Dedifferentiated amniotic fluid mesenchymal stem cell (primary cell): ENCODE measurements at regions not wholly inside any gene's neighbourhood (a gene's known extent, or its start where the extent isn't known, plus 50 kb on each side); places are given as distances from the start of the nearest gene placed in this dataset.

Experiments
- DNase-seq: peaks from one replicate; pipeline ENCODE4 v3.0.0-alpha.2; 2016; ENCODE audit errors: extremely low spot score

DNA sequence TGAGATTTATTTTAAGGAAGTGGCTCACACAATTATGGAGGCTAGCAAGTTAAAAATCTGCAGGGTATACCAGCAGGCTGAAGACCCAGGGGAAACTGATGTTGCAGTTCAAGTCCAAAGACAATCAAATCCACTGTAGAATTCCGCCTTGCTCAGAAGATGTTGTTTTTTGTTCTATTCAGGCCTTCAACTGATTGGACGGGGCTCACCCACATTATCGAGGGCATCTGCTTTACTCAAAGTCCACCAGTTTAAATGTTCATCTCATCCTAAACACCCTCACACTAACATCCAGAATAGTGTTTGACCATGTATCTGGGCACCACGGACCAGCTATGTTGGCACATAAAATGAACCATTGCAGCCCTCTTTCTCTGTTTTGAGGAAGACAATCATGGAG lies 211.2 kb upstream of the GPR26 start:
- DNase-seq: no peak

DNA sequence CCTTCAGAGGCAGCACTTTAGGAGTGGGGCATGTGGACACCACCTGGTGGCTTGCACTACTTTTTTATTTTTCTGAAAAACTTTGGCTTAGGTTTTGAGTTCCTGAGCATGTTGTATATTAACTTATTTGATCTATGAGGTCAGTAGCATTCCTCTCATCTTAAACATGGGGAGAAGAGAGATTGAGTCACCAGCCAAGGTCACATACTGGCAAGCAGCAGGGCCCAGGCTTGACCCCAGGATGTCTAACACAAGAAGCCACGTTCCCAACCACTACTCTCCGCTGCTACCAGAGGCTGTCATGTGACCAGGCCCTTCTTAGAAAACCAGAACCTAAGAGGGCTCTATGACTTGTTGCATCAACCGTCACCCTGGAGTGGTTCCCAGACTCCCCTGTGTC lies 210.3 kb upstream of the GPR26 start:
- no peak for DNase-seq

DNA sequence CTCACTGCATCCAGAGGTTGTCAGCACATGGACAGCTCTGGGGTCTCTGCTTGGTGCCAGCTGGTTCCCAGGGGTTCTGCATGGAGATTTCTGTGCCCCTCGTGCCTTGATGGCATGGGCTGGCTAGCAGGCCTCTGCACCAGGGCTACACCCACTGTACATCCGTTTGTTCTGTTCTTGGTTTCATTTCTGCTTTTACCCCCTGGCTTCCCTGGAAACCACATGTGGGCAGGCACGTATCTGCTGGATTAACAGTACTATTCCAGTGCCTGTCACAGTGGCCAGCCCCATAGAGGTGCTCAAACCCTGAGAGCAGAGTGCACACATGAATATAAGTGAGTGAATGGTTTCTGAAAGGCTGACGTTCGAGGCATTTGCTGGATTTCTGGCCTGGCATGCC lies 207.2 kb upstream of the GPR26 start:
- no peak for DNase-seq

DNA sequence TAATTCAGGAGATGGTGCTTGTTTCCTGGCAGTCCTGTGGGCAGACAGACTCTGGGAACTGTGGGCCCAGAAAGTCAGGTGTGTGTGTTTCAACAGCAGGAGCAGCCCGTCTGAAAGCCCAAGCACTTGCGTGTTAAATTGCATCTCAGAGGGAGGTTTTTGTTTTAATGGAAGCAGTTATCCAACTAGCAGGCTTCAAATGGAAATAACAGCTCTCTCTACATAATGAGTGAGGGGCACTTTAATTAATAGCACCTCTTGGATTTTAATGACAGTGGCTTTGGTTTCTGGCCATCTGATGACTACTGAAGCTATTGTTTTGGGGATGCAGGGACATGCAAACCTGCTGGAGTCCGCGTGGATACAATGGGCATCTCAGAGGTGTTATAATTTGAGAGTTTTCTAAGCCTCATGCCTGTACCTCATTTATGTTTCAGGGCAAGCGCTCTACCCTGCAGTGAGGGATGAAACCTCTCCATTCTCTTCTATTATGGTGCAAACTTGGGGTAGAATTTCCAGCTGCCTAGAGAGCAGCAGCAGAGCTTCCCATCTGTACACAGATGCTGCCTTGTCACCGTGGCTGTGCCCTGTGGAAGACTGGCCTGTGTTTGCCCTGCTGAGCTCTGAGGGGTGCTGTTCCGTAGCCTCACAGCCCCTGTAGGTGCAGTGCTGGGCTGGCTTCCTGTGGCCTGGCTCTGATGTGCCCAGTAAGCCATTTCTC lies 206.6 kb upstream of the GPR26 start:
- no peak for DNase-seq

DNA sequence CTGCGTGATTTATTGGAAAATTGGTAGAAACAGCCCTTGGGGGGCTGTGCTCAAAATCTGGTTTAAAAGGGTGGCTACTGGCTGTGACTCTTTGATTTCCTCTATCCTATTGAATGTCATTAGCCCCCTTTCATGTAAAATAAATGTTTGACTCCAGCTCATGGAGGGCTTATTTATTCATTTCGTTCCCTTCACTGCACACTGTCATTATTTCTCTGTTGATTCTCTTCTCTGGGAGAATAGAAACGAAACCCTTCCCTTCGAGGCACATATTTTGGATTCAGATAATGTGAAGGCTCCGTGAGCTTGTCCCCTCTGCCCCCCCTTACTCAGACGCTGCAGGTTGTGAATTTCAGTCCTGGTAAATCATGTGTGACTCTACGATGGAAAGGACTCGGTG lies 203.9 kb upstream of the GPR26 start:
- DNase-seq: no peak

DNA sequence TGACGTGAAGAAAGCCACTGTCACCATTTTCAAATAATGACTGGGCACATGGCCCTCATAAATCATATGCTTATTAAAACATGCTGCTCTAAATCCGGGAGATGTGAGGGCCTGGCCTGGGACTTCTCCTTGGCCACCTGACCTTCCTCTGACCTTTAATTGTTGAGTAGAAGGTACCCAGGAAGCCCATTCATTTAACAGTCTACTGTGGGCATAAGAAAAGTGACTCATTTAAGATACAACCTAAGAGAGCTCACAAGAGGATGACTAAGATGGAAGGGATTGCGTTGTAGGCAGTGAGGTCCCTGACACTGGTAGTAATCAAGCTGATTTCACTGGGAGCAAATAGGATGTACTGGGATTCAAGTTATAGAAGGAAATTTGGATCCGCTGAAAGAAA lies 203.4 kb upstream of the GPR26 start:
- DNase-seq: no peak

DNA sequence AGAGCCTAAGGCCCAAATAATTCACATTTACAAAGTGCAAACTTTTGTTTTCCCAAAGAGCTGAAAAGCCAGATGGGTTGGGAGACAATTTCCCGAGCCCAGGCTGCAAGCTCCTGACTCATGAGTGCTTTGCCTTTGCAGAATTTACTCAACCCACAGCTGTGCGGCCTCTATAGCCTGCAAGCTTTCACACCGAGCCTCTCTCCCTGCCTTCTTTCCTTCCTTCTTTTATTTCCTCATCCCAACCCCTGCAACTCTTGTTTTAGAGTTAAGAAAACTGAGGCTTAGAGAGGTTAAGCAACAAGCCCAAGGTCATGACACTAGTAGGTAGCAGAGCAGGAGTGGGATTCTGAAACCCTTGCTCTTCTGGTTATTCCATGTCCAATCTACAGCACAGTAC lies 203.0 kb upstream of the GPR26 start:
- no peak for DNase-seq

DNA sequence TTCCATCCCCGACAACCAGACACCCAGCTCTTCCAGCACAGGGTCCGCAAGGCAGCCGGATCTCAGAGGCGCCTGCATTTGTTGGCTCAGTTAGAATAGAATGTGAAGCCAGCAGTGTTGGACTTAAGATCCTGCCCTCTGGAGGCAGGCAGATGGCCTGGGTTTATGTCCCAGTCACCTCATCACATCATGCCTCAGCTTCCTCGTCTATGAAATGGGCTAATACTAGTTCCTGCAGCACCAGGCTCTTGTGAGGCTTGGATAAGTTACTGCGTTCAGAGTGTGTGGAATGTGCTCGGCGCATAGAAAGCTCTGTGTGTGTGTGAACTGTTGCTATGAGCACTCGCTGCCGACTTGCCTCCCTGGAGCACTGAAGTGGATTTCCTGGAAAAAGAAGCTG lies 202.5 kb upstream of the GPR26 start:
- no peak for DNase-seq

DNA sequence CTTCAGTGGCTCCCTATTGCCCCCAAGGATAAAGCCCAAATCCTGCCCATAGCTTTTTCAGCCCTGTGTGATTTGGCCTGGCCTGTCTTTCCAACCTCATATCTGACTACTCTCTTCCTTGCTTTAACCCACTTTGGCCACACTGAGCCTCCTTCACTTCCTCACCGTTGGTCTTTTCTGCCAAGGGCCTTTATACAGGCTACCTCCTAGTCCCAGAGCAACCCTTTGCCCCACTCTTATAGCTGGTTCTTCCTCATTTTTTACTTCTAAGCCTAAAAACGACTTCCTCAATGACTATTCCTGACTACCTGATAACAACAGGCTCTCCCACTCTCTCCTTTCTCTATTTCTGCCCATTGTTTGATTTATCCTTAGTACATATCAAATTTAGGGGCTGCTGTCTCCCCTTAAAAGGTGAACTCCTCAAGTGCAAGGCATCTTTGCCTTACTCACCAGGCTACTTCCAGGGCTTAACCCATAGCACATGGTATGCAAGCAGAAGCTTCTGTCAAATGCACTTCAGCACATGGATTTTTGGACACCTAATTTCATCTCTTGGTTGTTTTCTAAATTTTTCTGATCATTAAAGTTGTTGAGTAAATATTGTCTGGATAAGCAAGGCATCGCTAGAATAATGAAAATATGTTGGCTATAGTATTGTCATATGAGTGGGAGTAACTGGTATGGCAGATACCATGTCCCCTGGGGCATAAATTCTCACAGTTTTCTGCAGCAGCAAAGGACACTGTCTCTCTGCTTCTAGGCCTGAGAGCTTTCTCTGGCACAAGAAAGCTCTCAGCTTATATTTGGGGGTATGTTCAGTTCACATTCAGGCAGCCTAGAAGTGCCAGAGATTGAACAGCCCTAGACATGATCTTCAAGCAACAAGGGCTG lies 201.5 kb upstream of the GPR26 start:
- no peak for DNase-seq

DNA sequence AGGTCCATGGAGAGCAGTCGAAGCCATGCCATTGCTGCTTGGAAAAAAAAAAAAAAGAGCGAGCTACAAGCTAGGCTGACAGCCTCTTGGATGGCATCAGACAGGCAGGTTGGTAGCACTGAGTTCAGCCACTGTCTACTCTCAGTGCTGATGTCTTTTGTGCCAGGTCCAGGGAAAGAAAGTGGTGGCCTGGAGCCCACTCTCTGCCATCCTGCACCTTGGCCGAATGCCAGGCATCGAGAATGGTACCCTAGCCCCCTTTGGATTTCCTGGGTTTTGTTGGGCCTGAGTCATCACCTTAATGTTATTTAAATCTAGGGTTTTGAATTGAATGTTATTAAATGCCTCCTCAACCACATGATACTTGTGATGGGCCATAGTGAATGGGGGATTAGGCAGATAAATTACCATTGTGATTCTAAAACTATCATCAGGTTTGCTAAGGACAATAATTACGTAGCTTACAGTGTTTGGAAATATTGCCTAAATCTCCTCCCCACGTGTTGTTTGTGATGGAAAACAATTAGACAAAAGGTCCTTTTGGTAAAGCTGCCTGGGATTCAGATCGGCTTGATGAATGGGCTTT lies 195.7 kb upstream of the GPR26 start:
- no peak for DNase-seq

DNA sequence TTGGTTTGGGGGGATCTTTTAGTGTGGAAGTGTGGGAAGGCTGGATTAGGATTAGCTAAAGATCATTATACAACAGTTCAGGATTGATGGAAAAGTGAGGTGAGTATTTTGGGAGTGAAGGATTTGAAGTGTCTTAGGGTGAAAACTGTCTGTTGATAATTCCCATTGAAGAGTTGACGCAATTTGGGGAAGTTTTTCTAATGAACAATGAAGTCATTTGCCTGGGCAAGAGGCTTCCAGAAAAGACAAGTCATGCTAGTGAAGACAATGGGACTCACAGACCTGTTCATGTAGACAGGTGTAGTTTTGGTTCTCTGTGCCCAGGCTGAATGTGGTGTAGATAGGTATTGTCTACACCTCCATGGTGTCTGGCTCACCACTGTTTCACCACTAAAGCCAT lies 194.3 kb upstream of the GPR26 start:
- no peak for DNase-seq

DNA sequence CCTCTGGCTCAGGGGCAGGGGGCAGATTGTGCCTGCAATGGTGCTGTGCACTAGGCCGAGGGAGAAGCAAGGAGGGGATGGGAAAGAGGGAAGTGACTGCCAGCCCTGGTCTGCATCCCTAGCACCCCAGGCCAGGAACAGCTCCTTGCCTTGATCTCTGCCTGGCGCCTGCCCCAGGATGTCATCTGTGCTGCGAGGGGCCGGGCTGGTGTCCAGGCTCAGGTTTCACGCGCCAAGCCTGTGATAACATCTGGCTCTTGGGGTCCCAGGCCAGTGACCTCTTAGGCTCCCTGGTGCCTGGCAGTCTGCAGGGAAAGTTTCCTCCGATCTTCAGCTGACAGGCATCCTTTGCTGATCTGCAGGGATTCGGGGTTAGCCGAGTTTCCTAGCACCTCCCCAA lies 193.5 kb upstream of the GPR26 start:
- no peak for DNase-seq

DNA sequence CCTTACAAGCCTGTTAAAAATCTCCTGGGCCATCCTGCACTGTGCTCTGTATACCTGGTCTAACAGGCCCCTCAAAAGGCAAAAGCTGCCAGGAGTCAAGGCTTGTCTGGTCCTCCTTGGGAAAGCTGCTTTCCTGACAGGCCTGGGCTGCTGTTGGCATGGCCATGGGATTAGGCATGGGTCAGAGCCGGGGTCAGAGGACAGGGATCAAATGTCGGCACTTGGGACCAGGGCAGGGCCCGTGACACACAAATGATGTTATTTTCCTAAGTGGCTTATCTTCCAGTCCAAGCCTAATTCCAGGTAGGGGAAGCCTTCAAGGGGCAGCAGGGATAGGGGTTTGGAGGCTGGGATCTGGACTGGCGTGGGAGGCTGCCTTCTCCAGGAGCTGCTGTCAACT lies 191.5 kb upstream of the GPR26 start:
- DNase-seq: no peak

DNA sequence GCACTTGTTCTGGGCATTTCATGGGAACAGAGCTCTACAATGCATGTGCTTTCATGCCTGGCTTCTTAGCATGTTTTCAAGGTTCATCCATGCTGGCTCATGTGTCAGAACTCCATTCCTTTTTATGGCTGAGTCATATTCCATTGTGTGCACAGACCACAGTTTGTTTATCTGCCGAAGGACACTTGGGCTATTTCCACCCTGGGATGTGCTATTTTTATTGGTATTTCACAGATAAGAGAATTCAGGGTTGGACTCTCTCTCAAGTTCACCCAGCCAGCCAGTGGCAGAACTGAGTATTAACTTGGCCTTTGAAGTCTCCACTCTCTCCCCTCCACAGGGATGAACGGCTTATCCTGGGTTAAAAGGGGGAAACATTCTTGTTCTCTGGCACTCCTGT lies 190.7 kb upstream of the GPR26 start:
- no peak for DNase-seq

DNA sequence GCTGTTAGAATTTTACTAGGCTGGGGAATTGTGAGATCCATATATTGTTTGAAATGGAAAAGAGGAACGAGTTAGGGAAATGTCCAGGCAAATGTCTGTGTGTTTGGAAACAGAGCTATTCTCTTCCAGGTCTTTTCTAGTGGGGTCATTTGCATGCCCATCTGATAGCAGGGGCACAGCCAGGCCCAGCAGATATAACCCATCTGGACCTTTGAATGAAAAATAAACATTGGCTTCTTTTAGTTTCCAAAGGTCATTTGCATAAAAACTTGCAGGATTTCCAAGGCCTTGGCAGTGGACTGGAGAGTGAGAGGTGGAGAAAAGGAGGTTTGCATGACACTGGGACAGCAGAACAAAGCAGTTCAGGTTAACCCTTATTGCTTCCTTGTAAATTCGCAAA lies 188.0 kb upstream of the GPR26 start:
- DNase-seq: no peak

DNA sequence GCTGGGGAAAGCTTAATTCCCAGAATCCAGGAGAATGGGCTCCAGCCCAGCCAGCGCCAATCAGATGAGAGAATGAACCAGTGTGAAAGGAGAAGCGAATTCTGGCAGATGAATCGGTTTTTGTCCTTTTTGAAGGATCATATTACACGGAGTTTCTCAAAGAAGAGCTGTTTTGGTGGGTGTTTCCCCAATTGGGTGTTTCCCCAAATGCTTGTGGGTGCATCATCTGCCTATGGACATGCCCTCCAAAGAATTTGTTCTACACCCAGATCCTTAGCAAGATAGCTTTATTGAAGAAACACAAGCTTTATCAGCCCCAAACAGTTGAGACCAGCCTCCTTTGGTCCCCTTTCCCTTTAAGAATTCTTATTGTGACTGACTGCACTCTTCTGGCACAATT lies 186.5 kb upstream of the GPR26 start:
- DNase-seq: no peak

DNA sequence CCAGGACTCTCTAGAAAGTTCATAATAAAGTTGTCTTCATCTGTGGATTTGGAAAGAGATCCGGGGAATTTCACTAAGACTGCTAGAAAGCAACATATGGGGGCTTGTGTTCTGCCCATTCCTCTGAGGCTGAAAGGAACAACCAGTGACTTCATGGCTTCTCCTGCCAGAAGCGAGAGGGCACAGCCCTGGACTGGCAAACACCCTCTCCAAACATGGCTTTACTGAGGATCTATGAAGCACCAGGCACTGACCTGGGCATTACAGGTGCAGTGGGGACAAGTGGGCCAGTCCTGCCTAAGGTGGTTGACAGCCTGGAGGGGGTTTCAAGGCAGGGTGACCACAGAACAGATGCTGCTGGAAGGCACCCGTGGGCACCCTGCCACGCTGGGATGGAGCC lies 185.8 kb upstream of the GPR26 start:
- no peak for DNase-seq

DNA sequence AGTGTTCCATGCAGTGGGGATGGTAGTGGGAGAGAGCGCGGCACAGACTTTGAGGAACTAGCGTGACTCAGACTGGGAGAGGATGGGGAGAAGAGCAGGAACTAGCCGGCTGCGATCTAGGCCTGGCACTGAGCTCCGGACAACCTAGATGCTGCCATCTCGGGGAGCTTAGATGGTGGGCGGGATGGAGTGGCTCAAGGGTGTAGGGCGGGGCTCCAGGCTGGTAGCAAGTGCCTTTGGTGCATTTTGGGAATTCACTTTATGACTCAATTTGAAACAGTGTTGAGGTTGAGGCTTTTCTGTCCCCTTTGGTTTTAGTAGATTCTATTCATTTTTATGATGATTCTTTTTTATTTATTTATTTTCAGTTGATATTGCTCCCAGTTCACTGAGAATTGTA lies 185.3 kb upstream of the GPR26 start:
- DNase-seq: no peak

DNA sequence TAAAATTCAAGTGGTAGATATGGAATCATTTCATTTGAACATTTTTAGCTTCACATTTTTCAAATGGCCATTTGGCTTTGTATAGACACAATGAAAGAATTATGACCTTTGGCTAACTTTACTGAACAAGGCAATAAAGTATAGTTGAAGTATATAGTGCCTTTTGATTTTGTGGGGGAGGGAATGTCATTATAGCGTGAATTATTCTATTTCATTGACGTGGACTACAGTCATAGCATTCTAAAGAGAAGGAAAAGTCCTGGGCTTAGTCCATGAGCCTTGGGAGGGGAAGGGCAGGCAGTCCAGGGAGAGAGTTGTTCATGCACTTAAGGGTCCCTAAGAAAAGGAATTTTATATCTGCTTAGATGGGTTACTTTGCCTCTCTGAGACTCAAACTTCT lies 181.4 kb upstream of the GPR26 start:
- DNase-seq: no peak

DNA sequence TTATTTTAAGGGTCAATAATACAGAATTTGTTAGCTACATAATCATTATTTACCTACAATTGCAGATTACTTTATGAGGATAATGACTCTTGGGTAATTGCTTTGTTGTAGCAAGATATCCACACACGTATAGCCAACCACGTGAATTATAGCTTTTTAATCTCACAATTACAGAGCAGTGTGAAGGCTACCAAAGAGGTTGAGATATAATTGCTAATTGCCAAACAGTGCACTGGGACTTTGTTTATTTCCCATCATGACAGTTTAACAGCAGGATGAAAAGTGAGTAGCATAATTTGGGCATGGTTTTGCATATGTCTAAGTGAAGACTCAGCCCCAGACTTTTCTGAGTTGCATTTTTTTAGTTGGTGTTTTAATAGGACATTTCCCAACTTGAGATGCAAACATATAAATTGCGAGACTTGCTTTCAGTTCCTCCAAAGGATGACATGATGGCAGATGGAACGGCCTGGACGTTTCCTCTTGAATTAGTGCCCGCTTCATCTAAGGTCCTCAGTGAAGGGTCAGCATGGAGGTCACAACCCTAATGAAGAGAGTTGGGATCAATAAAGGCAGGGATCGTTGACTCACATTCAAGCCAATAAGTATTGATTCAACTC lies 180.7 kb upstream of the GPR26 start:
- no peak for DNase-seq

DNA sequence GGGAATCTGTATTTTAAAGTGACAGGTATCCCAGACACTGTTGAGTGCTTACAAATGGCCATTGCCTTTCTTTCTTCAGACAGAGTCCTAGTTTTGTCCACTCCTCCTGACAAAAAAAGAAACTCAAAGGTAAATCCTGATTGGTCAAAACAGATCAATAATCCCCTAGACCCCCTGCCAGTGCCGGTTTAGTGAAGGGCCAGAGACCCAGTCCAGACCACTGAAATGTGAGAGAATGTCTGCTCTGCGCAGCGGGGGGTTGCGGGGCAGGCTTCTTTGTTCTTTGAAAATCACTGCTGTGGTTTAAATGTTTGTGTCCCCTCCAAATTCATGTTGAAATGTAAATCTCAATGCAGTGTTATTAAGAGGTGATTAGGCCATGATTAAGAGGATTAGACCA lies 177.7 kb upstream of the GPR26 start:
- DNase-seq: no peak

DNA sequence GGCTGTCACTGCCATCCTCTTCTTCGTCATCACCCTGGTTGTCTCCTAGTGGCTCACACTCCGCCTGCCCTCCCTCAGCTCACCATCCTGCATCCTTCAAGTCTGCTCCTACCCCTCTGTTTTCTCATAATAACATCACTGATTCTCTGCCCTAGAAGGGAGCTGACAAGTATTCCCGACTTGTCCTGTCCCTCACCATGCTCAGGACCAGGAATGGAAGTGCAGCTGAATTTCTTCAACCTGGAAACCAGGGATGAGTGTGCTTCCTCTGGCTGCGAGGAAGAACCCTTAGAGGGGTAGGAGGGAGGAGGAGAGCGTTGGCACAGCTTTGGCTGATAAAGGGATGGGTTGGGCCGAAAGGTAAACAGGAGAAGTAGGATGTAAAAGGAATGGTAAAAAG lies 174.8 kb upstream of the GPR26 start:
- no peak for DNase-seq

DNA sequence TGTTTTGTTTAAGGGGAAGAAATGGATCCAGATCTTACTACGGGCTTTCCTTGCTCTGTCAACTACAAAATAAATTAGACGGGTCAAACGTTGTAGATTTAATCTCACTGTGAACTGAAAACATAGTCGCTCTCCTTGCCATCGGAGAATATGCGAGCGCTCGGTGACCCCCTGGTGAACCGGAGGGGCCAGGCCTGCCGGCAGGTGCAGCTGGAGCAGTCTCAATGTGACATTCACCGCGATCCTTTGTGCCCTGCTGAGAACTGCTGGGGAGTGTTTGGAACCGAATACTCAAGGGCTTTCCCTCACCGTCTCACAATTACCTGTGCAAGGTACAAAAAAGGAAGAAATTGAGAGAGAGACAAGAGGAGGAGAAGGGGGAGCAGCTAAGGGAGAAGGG lies 174.1 kb upstream of the GPR26 start:
- DNase-seq: no peak
